BE2C (cell line): ENCODE measurements at regions not wholly inside any gene's neighbourhood (a gene's known extent, or its start where the extent isn't known, plus 50 kb on each side); places are given as distances from the start of the nearest gene placed in this dataset.

Experiments used
- DNase-seq: peaks from one replicate; pipeline ENCODE4 v3.0.0-alpha.2; 2020
- H3K27me3 ChIP-seq: fragments of 250-450 bp; sonication (Bioruptor Pico); 2 replicates; pipeline ENCODE4 v1.5.1; 2020; ENCODE audit warnings: mild to moderate bottlenecking
- H3K36me3 ChIP-seq: fragments of 250-450 bp; sonication (Bioruptor Pico); 2 replicates; pipeline ENCODE4 v1.5.1; 2020; ENCODE audit warnings: mild to moderate bottlenecking
- H3K4me1 ChIP-seq: fragments of 250-450 bp; sonication (Bioruptor Pico); 2 replicates; pipeline ENCODE4 v1.5.1; 2020
- H3K4me3 ChIP-seq: 2 replicates; pipeline ENCODE4 v1.5.1; 2011; ENCODE audit warnings: low read depth, low read length
- H3K9me3 ChIP-seq: fragments of 250-450 bp; sonication (Bioruptor Pico); 2 replicates; pipeline ENCODE4 v1.5.1; 2020
- CTCF ChIP-seq: IDR thresholded peaks from 2 replicates; pipeline ENCODE4 v1.5.1; 2012; ENCODE audit warnings: mild to moderate bottlenecking, low read depth, low read length

- Histone ChIP-seq H3K27me3 (no peaks in the 10 kb centered on the region), H3K36me3 (no peaks in the 10 kb centered on the region), H3K4me3 (no peak overlapping the region), H3K9me3 (no peaks in the 10 kb centered on the region; the same call in none of the 2 replicates), H3K4me1 (no peaks in the 10 kb centered on the region)
- peak; percentile 70 for TF ChIP-seq CTCF
- peak; percentile 56 for DNase-seq
Measured at GRCh38 chr5:39948867-39949468, 524.2 kb upstream of the DAB2 start.

DNA sequence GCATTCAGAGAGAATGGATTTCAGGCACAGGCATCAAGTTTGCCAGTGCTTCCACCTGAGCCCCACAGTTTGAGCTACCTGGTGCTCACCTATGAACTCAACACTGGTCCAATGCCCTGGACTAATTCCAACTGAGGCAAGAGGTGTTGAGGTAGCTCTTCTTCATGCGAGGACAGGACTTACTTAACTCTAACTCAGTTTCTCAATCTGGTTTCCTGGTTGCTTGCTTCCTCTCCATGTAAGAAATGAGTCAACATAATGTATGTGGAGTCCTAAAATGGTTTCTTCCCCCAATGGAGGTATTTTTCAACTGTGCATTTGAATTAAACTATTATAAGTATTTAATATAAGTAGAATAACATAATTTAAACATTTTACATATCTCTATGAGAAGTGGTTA is 523.6 kb upstream of the DAB2 start:
- DNase-seq: no peak
- TF ChIP-seq CTCF: no peak
- Histone ChIP-seq H3K9me3 (no peaks in the 10 kb centered on the region; the same call in none of the 2 replicates), H3K27me3 (no peaks in the 10 kb centered on the region), H3K4me3 (no peak overlapping the region), H3K36me3 (no peaks in the 10 kb centered on the region), H3K4me1 (no peaks in the 10 kb centered on the region)

DNA sequence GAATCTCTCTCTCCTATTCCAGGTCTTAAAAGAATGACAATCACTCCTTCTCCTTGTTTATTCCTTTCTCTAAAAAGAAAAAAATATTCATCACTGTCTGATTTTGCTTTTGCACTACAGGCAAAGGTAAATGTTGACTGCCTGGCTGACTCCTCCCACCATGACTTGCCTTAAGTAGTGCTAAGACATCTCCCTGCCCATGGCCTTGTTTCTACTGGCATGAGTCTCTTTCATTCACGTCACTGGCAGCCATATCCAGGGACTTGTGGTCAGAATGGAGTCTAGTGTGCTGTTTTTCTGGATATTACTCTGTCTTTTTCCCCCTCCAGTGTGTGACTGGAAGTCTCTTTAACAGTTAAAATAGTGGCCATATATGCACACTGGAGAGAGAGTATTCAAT is 522.9 kb upstream of the DAB2 start:
- no peak for TF ChIP-seq CTCF
- Histone ChIP-seq H3K36me3 (no peaks in the 10 kb centered on the region), H3K4me1 (no peaks in the 10 kb centered on the region), H3K9me3 (no peaks in the 10 kb centered on the region; the same call in none of the 2 replicates), H3K4me3 (no peak overlapping the region), H3K27me3 (no peaks in the 10 kb centered on the region)
- no peak for DNase-seq

- H3K27me3 ChIP-seq: no peaks in the 10 kb centered on the region
- DNase-seq: no peak
- no peak for TF ChIP-seq CTCF
Measured at GRCh38 chr5:39946356-39947045, 521.7 kb upstream of the DAB2 start.

GRCh38 chr5:39945870-39946269 is 521.1 kb upstream of the DAB2 start:
- Histone ChIP-seq H3K9me3 (no peaks in the 10 kb centered on the region; the same call in none of the 2 replicates), H3K4me3 (no peak overlapping the region), H3K27me3 (no peaks in the 10 kb centered on the region), H3K4me1 (no peaks in the 10 kb centered on the region), H3K36me3 (no peaks in the 10 kb centered on the region)
- no peak for DNase-seq
- TF ChIP-seq CTCF: no peak

More at GRCh38 chr5:39946356-39947045, 521.7 kb upstream of the DAB2 start:
- no peak overlapping the region for H3K4me3 ChIP-seq
- no peaks in the 10 kb centered on the region for H3K4me1 ChIP-seq
- no peaks in the 10 kb centered on the region for H3K36me3 ChIP-seq
- H3K9me3 ChIP-seq: no peaks in the 10 kb centered on the region; the same call in none of the 2 replicates

- Histone ChIP-seq H3K4me1 (no peaks in the 10 kb centered on the region), H3K4me3 (no peak overlapping the region), H3K9me3 (no peaks in the 10 kb centered on the region; the same call in none of the 2 replicates), H3K36me3 (no peaks in the 10 kb centered on the region), H3K27me3 (no peaks in the 10 kb centered on the region)
- no peak for TF ChIP-seq CTCF
- DNase-seq: no peak
Measured at GRCh38 chr5:39943811-39944210, 519.0 kb upstream of the DAB2 start.
